GM19328 (cell line): ENCODE measurements at regions not wholly inside any gene's neighbourhood (a gene's known extent, or its start where the extent isn't known, plus 50 kb on each side); places are given as distances from the start of the nearest gene placed in this dataset.
"Not testable (repeated sequence)": the region's sequence is repeated elsewhere in the genome, so short reads cannot be mapped to it uniquely, and the experiment has no call there.

Source experiments
- ATAC-seq: cut with Tn5 transposase; IDR thresholded peaks from one replicate; pipeline ENCODE4 v1.9.1; 2021; ENCODE audit warnings: mild to moderate bottlenecking, moderate library complexity; ENCODE audit not compliant: unreplicated experiment

- no peak for ATAC-seq
Measured at GRCh38 chr5:30505014-30505886, 688.2 kb upstream of the CDH6 start.

- no peak for ATAC-seq
Measured at GRCh38 chr5:30502277-30502676, 691.2 kb upstream of the CDH6 start.

GRCh38 chr5:30501065-30501464 lies 692.4 kb upstream of the CDH6 start:
- no peak for ATAC-seq

- ATAC-seq, result no peak
Measured at GRCh38 chr5:30500513-30500912, 693.0 kb upstream of the CDH6 start.

GRCh38 chr5:30499402-30499801 lies 694.1 kb upstream of the CDH6 start:
- ATAC-seq, result no peak

- no peak for ATAC-seq
Measured at GRCh38 chr5:30498972-30499371, 694.5 kb upstream of the CDH6 start.

GRCh38 chr5:30498509-30498908 lies 695.0 kb upstream of the CDH6 start:
- ATAC-seq, result not testable (repeated sequence)

GRCh38 chr5:30494113-30494512 lies 699.4 kb upstream of the CDH6 start:
- ATAC-seq, result not testable (repeated sequence)

- ATAC-seq, result no peak
Measured at GRCh38 chr5:30479104-30479503, 714.4 kb upstream of the CDH6 start.

- no peak for ATAC-seq
Measured at GRCh38 chr5:30475429-30475828, 718.1 kb upstream of the CDH6 start.

GRCh38 chr5:30469691-30470090 lies 723.8 kb upstream of the CDH6 start:
- ATAC-seq, result no peak

GRCh38 chr5:30458681-30459080 lies 734.8 kb upstream of the CDH6 start:
- no peak for ATAC-seq

GRCh38 chr5:30455484-30455883 lies 738.0 kb upstream of the CDH6 start:
- not testable (repeated sequence) for ATAC-seq

GRCh38 chr5:30453168-30453567 lies 740.3 kb upstream of the CDH6 start:
- no peak for ATAC-seq

GRCh38 chr5:30450153-30450552 lies 743.3 kb upstream of the CDH6 start:
- no peak for ATAC-seq

- ATAC-seq, result no peak
Measured at GRCh38 chr5:30447431-30447830, 746.1 kb upstream of the CDH6 start.

GRCh38 chr5:30446456-30446855 lies 747.0 kb upstream of the CDH6 start:
- ATAC-seq, result no peak

GRCh38 chr5:30438785-30439184 lies 754.7 kb upstream of the CDH6 start:
- ATAC-seq, result no peak

GRCh38 chr5:30436691-30437090 lies 756.8 kb upstream of the CDH6 start:
- no peak for ATAC-seq

- not testable (repeated sequence) for ATAC-seq
Measured at GRCh38 chr5:30428866-30429407, 764.5 kb upstream of the CDH6 start.

GRCh38 chr5:30414078-30414477 lies 779.4 kb upstream of the CDH6 start:
- ATAC-seq, result no peak

GRCh38 chr5:30413540-30413939 lies 779.9 kb upstream of the CDH6 start:
- no peak for ATAC-seq

GRCh38 chr5:30405821-30406220 lies 787.7 kb upstream of the CDH6 start:
- no peak for ATAC-seq
